Sigmoid colon (tissue), 6 donors: ENCODE measurements at regions not wholly inside any gene's neighbourhood (a gene's known extent, or its start where the extent isn't known, plus 50 kb on each side); places are given as distances from the start of the nearest gene placed in this dataset.

Experiments used
- DNase-seq: peaks from one replicate; pipeline ENCODE4 v3.0.0-alpha.2; 2019
- H3K27ac ChIP-seq, 4 donors: fragments of 200-600 bp; sonication (generic); one replicate each; pipeline ENCODE4 v1.5.1; 2016 to 2019; ENCODE audit warnings: mild to moderate bottlenecking in 1 of 4
- H3K27me3 ChIP-seq, 3 donors: fragments of 200-600 bp; sonication (generic); one replicate each; pipeline ENCODE4 v1.5.1; 2019; ENCODE audit warnings: mild to moderate bottlenecking in 1 of 3
- H3K36me3 ChIP-seq, 4 donors: fragments of 200-600 bp; sonication (generic); one replicate each; pipeline ENCODE4 v1.5.1; 2016 to 2019
- H3K4me1 ChIP-seq, 4 donors: fragments of 200-600 bp; sonication (generic); one replicate each; pipeline ENCODE4 v1.5.1; 2017 to 2019
- H3K4me3 ChIP-seq, 4 donors: fragments of 200-600 bp; sonication (generic); one replicate each; pipeline ENCODE4 v1.5.1; 2017 to 2019; ENCODE audit warnings: mild to moderate bottlenecking in 2 of 4, moderate library complexity in 1 of 4
- H3K9me3 ChIP-seq, 4 donors: fragments of 200-600 bp in 3 of 4; sonication (generic) in 3 of 4; one replicate each; pipeline versions ENCODE4 v1.5.1 to v1.6.1; 2013 to 2019
- EP300 ChIP-seq, 4 donors: sonication (generic); formaldehyde crosslinking; IDR thresholded peaks; one replicate each; pipeline ENCODE4 v1.6.1; 2017; ENCODE audit warnings: antibody characterized with exemption in 4 of 4
- POLR2A ChIP-seq, 2 donors: fragments of 450-650 bp; IDR thresholded peaks; one replicate each; pipeline ENCODE4 v1.6.1; 2016; ENCODE audit warnings: antibody characterized with exemption in 2 of 2, mild to moderate bottlenecking in 2 of 2, moderate library complexity in 2 of 2
- POLR2AphosphoS5 ChIP-seq, 4 donors: sonication (generic); formaldehyde crosslinking; IDR thresholded peaks; one replicate each; pipeline ENCODE4 v1.6.1; 2017; ENCODE audit warnings: antibody characterized with exemption in 4 of 4
- WGBS, 2 donors: extraction: QIAGEN DNeasy Blood & Tissue Kit; methylation state at CpG; one replicate each; pipeline ENCODE4 v1.1.7; 2013; 5-methylcytosine and 5-hydroxymethylcytosine counted together
- intact Hi-C: fragments of 100-400 bp; cut with DNase I; formaldehyde crosslinking; loops from one replicate; pipeline ENCODE4 v1.15.1; 2023
- TF ChIP-seq, protein P1 (sequence below), 4 experiments: fragments of 450-650 bp in 3 of 4; fragments of 200-600 bp in 1 of 4; IDR thresholded peaks; one replicate each; pipeline ENCODE4 v1.5.1; 2016 to 2019; ENCODE audit warnings: antibody characterized with exemption in 4 of 4, mild to moderate bottlenecking in 3 of 4, moderate library complexity in 2 of 4
- donor health status: healthy with polysubstance abuse.
- donor health status: healthy.

DNA sequence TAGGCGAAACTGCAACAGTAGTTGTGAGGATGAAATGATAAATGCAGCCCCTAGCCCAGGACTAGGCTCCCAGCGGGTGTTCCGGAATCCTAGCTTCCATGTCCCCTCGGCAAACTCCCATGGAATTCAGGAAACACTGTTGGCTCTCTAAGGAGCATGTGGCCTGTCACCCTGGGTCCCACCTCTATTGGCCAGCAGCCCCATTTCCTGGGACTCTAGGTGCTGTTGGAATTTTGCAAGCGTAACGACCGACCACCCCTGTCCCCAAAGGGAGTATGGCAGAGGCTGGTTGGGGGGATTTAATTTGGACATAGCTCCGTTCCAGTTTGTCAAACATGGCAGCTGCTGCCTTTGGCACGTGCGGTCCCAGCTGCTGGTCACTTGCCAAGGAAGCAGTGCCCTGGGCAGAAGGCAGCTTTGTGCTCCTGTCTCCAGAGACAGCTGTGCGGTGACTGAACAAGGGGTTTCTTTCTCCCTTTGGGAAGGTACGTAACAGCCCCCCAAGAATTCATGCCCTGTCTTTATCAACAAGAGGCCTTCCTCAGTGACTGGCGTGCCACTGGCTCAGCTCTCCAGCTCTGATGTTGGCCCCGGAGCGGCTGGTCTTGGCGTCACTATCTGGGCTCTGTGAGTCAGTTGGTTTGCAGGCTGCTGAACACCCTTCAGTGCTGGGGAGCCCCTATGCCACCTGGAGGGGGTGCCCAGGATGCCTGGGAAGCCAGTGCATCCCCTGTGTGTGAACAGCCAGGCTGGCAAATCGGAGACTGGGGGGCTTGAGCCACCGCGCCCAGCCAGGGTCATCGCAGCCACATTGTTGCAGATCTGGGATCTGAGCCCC is 235.2 kb upstream of the TNRC6C start:
- H3K4me3 ChIP-seq: no peak overlapping the region
- H3K9me3 ChIP-seq: no peaks in the 10 kb centered on the region
- no peak overlapping the region for H3K27ac ChIP-seq
- H3K36me3 ChIP-seq: no peaks in the 10 kb centered on the region
- H3K4me1 ChIP-seq: peaks cover 0 to 7% (median 6%) of the 10 kb centered on the region in 4 donors
- TF ChIP-seq POLR2A (IDR thresholded peaks at IDR 0.05): no peak
- no peak for TF ChIP-seq POLR2AphosphoS5 (IDR thresholded peaks at IDR 0.05)
- TF ChIP-seq EP300 (IDR thresholded peaks at IDR 0.05): no peak
- TF ChIP-seq, protein P1, sequence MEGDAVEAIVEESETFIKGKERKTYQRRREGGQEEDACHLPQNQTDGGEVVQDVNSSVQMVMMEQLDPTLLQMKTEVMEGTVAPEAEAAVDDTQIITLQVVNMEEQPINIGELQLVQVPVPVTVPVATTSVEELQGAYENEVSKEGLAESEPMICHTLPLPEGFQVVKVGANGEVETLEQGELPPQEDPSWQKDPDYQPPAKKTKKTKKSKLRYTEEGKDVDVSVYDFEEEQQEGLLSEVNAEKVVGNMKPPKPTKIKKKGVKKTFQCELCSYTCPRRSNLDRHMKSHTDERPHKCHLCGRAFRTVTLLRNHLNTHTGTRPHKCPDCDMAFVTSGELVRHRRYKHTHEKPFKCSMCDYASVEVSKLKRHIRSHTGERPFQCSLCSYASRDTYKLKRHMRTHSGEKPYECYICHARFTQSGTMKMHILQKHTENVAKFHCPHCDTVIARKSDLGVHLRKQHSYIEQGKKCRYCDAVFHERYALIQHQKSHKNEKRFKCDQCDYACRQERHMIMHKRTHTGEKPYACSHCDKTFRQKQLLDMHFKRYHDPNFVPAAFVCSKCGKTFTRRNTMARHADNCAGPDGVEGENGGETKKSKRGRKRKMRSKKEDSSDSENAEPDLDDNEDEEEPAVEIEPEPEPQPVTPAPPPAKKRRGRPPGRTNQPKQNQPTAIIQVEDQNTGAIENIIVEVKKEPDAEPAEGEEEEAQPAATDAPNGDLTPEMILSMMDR (IDR thresholded peaks at IDR 0.05): no peak
- no peak for DNase-seq
- intact Hi-C loops: no loop called here
- no peaks in the 10 kb centered on the region for H3K27me3 ChIP-seq
- 84 to 93% methylated on average over 20 of the region's 20 CpGs for WGBS, 2 donors

DNA sequence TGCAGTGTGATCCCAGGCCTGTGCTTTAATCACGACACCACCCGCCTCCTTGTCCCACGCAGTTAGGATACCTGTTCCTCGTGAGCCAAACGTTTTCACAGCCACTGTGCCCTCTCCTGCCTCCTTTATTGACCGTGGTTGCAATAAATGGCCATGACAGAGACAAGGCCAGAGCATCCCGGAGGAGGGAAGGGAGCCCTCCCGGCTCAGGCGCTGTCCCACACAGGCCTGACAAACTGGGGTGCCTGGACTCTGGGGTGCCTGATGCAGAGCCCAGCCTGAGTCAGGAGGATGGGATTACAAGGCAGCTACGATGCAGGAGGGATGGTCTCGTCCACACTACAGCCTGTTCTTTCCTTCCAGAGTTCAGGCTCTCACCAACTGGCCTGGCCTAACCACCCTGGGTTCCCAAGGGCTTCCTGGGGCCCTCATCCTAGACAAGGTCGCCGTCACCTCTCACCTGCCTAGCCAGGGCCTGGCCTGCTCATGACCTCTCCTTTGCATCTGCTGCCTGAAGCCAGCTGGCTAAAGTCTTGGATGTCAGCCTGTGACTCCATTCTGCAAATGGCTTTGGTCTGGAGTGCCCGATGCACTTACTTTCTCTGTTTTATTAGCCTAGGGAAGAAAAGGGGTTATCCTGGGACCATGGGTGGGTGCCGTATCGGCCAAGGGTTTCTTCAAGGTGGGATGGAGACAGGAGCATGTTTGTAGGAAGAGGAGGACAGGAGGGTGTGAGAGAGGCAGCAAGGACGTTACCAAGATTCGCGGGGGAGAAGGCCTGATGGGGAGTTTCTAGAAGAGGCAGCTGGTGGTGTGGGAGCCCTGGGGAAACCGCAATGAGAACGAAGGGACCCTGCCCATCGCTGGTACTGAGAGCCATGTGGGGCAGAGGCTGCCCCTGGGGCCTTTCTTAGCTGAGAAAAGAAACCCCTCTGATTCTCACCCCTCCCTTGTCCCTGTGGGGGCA is 234.3 kb upstream of the TNRC6C start:
- peaks cover 0 to 9% (median 6%) of the 10 kb centered on the region in 4 donors for H3K4me1 ChIP-seq
- no peak overlapping the region for H3K27ac ChIP-seq
- H3K9me3 ChIP-seq: no peaks in the 10 kb centered on the region
- DNase-seq: no peak
- TF ChIP-seq POLR2AphosphoS5 (IDR thresholded peaks at IDR 0.05): no peak
- TF ChIP-seq POLR2A (IDR thresholded peaks at IDR 0.05): no peak
- TF ChIP-seq EP300 (IDR thresholded peaks at IDR 0.05): no peak
- TF ChIP-seq, protein P1 (IDR thresholded peaks at IDR 0.05): no peak
- intact Hi-C loops: no loop called here
- H3K36me3 ChIP-seq: no peaks in the 10 kb centered on the region
- 80 to 84% methylated on average over 22 of the region's 22 CpGs for WGBS, 2 donors
- H3K4me3 ChIP-seq: no peak overlapping the region
- H3K27me3 ChIP-seq: no peaks in the 10 kb centered on the region

DNA sequence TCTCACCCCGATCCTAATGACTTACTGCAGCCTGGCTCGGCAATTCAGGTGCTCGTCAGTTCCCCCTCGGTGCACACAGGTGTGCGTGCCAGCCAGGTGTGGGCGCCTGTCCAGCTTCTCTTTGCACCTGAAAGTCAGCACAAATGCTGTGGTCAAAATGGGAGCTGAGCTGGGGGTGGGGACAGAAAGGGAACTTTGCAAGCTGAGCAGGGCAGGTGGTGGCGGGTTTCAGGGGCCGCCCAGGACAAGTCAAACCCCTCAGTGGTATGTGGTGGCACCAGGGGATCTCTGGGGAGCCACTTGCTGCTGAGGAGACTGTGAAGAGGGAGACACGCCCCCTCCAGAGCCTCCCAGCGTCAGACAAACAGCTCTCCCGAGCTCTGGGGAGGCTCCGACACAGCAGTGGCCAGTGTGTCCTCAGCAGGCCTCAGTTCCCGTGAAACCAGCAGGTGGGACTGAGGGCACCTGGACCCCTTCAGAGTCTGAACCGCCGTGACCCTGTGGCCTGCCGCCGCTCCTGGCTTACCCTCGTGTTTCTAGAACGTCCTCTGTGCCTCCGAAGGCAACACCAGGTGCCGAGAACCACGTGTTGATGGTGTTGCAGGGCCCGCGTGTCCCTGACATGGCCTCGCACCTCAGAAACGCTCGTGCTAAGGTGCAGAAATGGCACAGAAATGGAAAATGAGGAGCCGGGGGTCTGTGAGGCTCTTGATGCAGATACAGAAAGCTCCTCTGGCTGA is 233.5 kb upstream of the TNRC6C start:
- intact Hi-C loops: no loop called here
- WGBS, 2 donors: 74 to 84% methylated on average over 28 of the region's 28 CpGs
- Histone ChIP-seq H3K9me3 (no peaks in the 10 kb centered on the region), H3K27me3 (no peaks in the 10 kb centered on the region), H3K36me3 (no peaks in the 10 kb centered on the region), H3K4me1 (peaks cover 0 to 9% (median 6%) of the 10 kb centered on the region in 4 donors), H3K4me3 (no peak overlapping the region), H3K27ac (no peak overlapping the region)
- no peak for DNase-seq
- TF ChIP-seq, protein P1 (IDR thresholded peaks at IDR 0.05): no peak
- TF ChIP-seq POLR2A (IDR thresholded peaks at IDR 0.05) (no peak), POLR2AphosphoS5 (IDR thresholded peaks at IDR 0.05) (no peak), EP300 (IDR thresholded peaks at IDR 0.05) (no peak)

DNA sequence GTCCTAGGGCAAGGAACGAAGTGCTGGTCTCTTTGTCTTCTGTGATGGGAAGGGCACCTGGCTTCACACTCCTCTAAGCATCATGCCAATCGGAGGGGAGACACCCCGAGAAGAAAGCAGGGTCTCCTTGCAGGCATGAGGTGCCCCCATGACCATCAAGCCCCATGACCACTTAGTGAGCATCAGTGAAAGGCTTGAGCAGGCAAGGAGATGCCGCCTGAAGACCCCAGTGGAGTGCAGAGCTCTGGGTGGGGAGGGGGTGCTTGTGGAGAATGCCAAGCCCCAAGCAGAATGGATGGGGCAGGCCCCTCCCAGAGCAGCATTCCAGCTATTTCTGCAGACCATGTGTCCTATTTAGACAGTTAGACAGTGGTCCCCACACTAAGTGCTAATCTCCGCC is 232.7 kb upstream of the TNRC6C start:
- intact Hi-C loops: no loop called here

More for the DNA sequence above, 232.7 kb upstream of the TNRC6C start:
- Histone ChIP-seq H3K27me3 (no peaks in the 10 kb centered on the region), H3K4me1 (peaks cover 0 to 9% (median 6%) of the 10 kb centered on the region in 4 donors), H3K4me3 (no peak overlapping the region), H3K27ac (no peak overlapping the region), H3K36me3 (no peaks in the 10 kb centered on the region), H3K9me3 (no peaks in the 10 kb centered on the region)
- TF ChIP-seq POLR2A (IDR thresholded peaks at IDR 0.05) (no peak), POLR2AphosphoS5 (IDR thresholded peaks at IDR 0.05) (no peak), EP300 (IDR thresholded peaks at IDR 0.05) (no peak)
- TF ChIP-seq, protein P1 (IDR thresholded peaks at IDR 0.05): no peak
- 87 to 95% methylated on average over 5 of the region's 5 CpGs for WGBS, 2 donors
- no peak for DNase-seq
